K562 (cell line): ENCODE measurements at regions not wholly inside any gene's neighbourhood (a gene's known extent, or its start where the extent isn't known, plus 50 kb on each side); places are given as distances from the start of the nearest gene placed in this dataset.

Experiments
- ATAC-seq: fragments of 200-7000 bp; cut with Tn5 transposase; 3 replicates; pipeline ENCODE4 v1.9.1; 2020; ENCODE audit warnings: moderate library complexity
- BruUV-seq: library from RNA; stranded (reverse); fragments of 400-500 nt; replicated peaks from 2 replicates; lab custom pipeline; 2021; lab: Mats Ljungman, UMichigan
- CTCF ChIA-PET: fragments of 300-600 bp; formaldehyde crosslinking; extraction: SDS; loops from one replicate; lab custom pipeline; 2021; ENCODE audit warnings: low intra/inter-chr PET ratio; lab: Yijun Ruan, JAX
- POLR2A ChIA-PET: fragments of 300-600, 350-650 bp; sonication (Branson Sonifier 250); formaldehyde crosslinking; extraction: SDS; loops from one replicate; lab custom pipeline; 2021; ENCODE audit warnings: antibody characterized with exemption, inconsistent platforms; lab: Yijun Ruan, JAX
- DNase-seq, 4 experiments: peaks; one replicate each; pipeline versions ENCODE4 v3.0.0 to v3.0.0-alpha.2; 2011 to 2018; ENCODE audit warnings: low spot score in 3 of 4, mixed read lengths in 3 of 4; ENCODE audit errors: extremely low read depth in 1 of 4
- FAIRE-seq: peaks from 2 replicates; lab custom pipeline; 2011; peaks lifted over from hg19 to GRCh38; lab: Jason Lieb, UNC
- H2AFZ ChIP-seq: 2 replicates; pipeline ENCODE4 v1.6.0; 2011; ENCODE audit warnings: low read depth, low read length, control low read depth, inconsistent platforms
- H3K27ac ChIP-seq: fragments of 200-600 bp; 3 replicates; pipeline ENCODE4 v1.8.0; 2011; ENCODE audit warnings: low read depth, mild to moderate bottlenecking, control low read depth, inconsistent platforms, low read length, moderate library complexity, mixed read lengths; ENCODE audit errors: extremely low read depth
- H3K27me3 ChIP-seq, 2 experiments: fragments of 300-600 bp in 1 of 2; 2 replicates in 1 of 2; 3 replicates in 1 of 2; pipeline versions ENCODE4 v1.6.0 to v1.8.0; 2011; ENCODE audit warnings: inconsistent platforms in 2 of 2, low read length in 2 of 2, mild to moderate bottlenecking in 1 of 2, mixed read lengths in 1 of 2, moderate library complexity in 1 of 2; ENCODE audit not compliant: control insufficient read depth in 2 of 2, insufficient read depth in 2 of 2
- H3K36me3 ChIP-seq: fragments of 300-600 bp; 3 replicates; pipeline ENCODE4 v1.8.0; 2011; ENCODE audit warnings: mild to moderate bottlenecking, low read length, inconsistent platforms; ENCODE audit not compliant: control insufficient read depth, insufficient read depth
- H3K4me1 ChIP-seq, 2 experiments: fragments of 200-600 bp in 1 of 2; replicated peaks in 1 of 2; 2 replicates in 1 of 2; 3 replicates in 1 of 2; pipeline versions ENCODE4 v1.5.1 to v1.8.0; 2011; ENCODE audit warnings: inconsistent platforms in 2 of 2, low read length in 2 of 2, mild to moderate bottlenecking in 1 of 2, mixed read lengths in 1 of 2, moderate library complexity in 1 of 2; ENCODE audit not compliant: control insufficient read depth in 2 of 2, insufficient read depth in 2 of 2
- H3K4me2 ChIP-seq: 2 replicates; pipeline ENCODE4 v1.6.1; 2011; ENCODE audit warnings: low read length, control low read depth, inconsistent platforms, mixed read lengths; ENCODE audit not compliant: insufficient read depth
- H3K4me3 ChIP-seq: fragments of 200-600 bp; sonication (generic), shearing (Covaris generic); 2 replicates; pipeline ENCODE4 v1.5.1; 2016; ENCODE audit warnings: control low read depth, inconsistent platforms
- H3K79me2 ChIP-seq: fragments of 200-600 bp; 3 replicates; pipeline ENCODE4 v1.8.0; 2011; ENCODE audit warnings: low read length, inconsistent platforms; ENCODE audit not compliant: control insufficient read depth, insufficient read depth
- H3K9ac ChIP-seq, 2 experiments: 2 replicates each; pipeline versions ENCODE4 v1.6.0 to v1.6.1; 2011; ENCODE audit warnings: low read depth in 2 of 2, low read length in 2 of 2, control low read depth in 1 of 2, inconsistent platforms in 1 of 2, mild to moderate bottlenecking in 1 of 2, mixed read lengths in 1 of 2; ENCODE audit not compliant: insufficient read depth in 1 of 2
- H3K9me1 ChIP-seq: one replicate; pipeline ENCODE4 v1.6.0; 2011; ENCODE audit warnings: inconsistent platforms, mild to moderate bottlenecking, low read length, moderate library complexity; ENCODE audit not compliant: control insufficient read depth, insufficient read depth
- H3K9me3 ChIP-seq: replicated peaks from 2 replicates; pipeline ENCODE4 v1.5.1; 2011; ENCODE audit warnings: low read depth, low read length, inconsistent platforms; ENCODE audit not compliant: control insufficient read depth, insufficient read depth
- H4K20me1 ChIP-seq: replicated peaks from 2 replicates; pipeline ENCODE4 v1.6.1; 2011; ENCODE audit warnings: low read length, inconsistent platforms, mixed read lengths; ENCODE audit not compliant: control insufficient read depth, insufficient read depth
- HDAC1 ChIP-seq, 2 experiments: fragments of 450-650 bp; IDR thresholded peaks; 2 replicates each; pipeline ENCODE4 v1.6.1; 2016 to 2017; ENCODE audit warnings: inconsistent platforms in 1 of 2, mild to moderate bottlenecking in 1 of 2, moderate library complexity in 1 of 2
- SOX6 ChIP-seq: fragments of 450-650 bp; IDR thresholded peaks from 2 replicates; pipeline ENCODE4 v1.6.1; 2014; ENCODE audit warnings: mild to moderate bottlenecking
- TCF3 ChIP-seq: sonication (generic); formaldehyde crosslinking; IDR thresholded peaks from 2 replicates; pipeline ENCODE4 v1.4.0; 2020; ENCODE audit warnings: mild to moderate bottlenecking, missing genetic modification reagents
- THRA ChIP-seq: fragments of 450-650 bp; IDR thresholded peaks from 2 replicates; pipeline ENCODE4 v1.6.1; 2017; ENCODE audit warnings: mild to moderate bottlenecking, moderate library complexity
- ZBTB33 ChIP-seq: sonication (generic); formaldehyde crosslinking; IDR thresholded peaks from 2 replicates; pipeline ENCODE4 v1.8.1; 2023; ENCODE audit warnings: mild to moderate bottlenecking, missing genetic modification reagents
- ZNF316 ChIP-seq: fragments of 450-650 bp; IDR thresholded peaks from 2 replicates; pipeline ENCODE4 v1.6.1; 2016
- WGBS: fragments of 100-300 bp; shearing (Covaris generic); methylation state at CpG from one replicate; pipeline ENCODE4 v1.1.6; 2016; ENCODE audit warnings: low coverage, mixed read lengths; ENCODE audit not compliant: insufficient coverage; ENCODE audit errors: missing lambda C conversion rate; 5-methylcytosine and 5-hydroxymethylcytosine counted together
- in situ Hi-C: fragments of 300-500 bp; cut with MboI; formaldehyde crosslinking; loops from 4 replicates; pipeline ENCODE4 v1.15.0; 2018; ENCODE audit warnings: inconsistent platforms, mixed read lengths
- intact Hi-C: fragments of 100-400 bp; cut with micrococcal nuclease; formaldehyde crosslinking; loops from 2 replicates; pipeline ENCODE4 v1.14.2; 2022

GRCh38 chr16:64718486-64718885, 403.4 kb downstream of the CDH11 start (continued):
- TF ChIP-seq THRA (no peak), SOX6 (no peak), HDAC1 (IDR thresholded peaks at IDR 0.05) (no peak)
- TF ChIP-seq, all 486 proteins: peak for 0

- no peaks in the 10 kb centered on the region for H3K9me3 ChIP-seq
Observed at GRCh38 chr16:64717871-64718270, 404.0 kb downstream of the CDH11 start.

More at GRCh38 chr16:64717871-64718270, 404.0 kb downstream of the CDH11 start:
- ATAC-seq (no peak), FAIRE-seq (no peak), DNase-seq (no peak)
- no TSS peak for BruUV-seq
- H4K20me1 ChIP-seq: no peaks in the 10 kb centered on the region
- TF ChIP-seq ZNF316 (peak; percentile 27; the same call in 1 of the 2 replicates), ZBTB33 (CRISPR knock-in tag) (no peak), TCF3 (no peak)
- TF ChIP-seq, all 486 proteins: peak for 1
- Histone ChIP-seq H3K9ac (no peak overlapping the region), H3K36me3 (no peaks in the 10 kb centered on the region), H3K4me1 (no peaks in the 10 kb centered on the region), H3K27me3 (no peaks in the 10 kb centered on the region), H3K9me1 (no peaks in the 10 kb centered on the region), H2AFZ (no peak overlapping the region), H3K4me3 (no peak overlapping the region), H3K27ac (no peak overlapping the region), H3K4me2 (no peak overlapping the region), H3K79me2 (no peaks in the 10 kb centered on the region)
- WGBS: 2% methylated on average over 3 of the region's 3 CpGs
- in situ Hi-C loops (no loop called here), intact Hi-C loops (no loop called here)
- CTCF ChIA-PET: no interaction called here
- POLR2A ChIA-PET: no interaction called here
